ENCODE measurements at regions not wholly inside any gene's neighbourhood (a gene's known extent, or its start where the extent isn't known, plus 50 kb on each side); places are given as distances from the start of the nearest gene placed in this dataset.

GRCh38 chr20:43843096-43843964 lies 71.3 kb upstream of the TOX2 start:
- H3K4me3 Mint-ChIP-seq, result no peak overlapping the region
- CTCF ChIA-PET, result interaction anchor here (1.0 to 1.7 kb wide), 3 partner anchors 10 to 237 kb away, joined by 3 to 4 read pairs (median 3); no protein-coding TSS in a partner anchor
- 87% methylated on average over 9 of the region's 10 CpGs for WGBS (ENCODE audit: insufficient coverage)
- Histone ChIP-seq H3K4me1 (ENCODE audit: control insufficient read depth in 2 of 2, insufficient read depth in 2 of 2, low read length in 2 of 2) (no peaks in the 10 kb centered on the region), H3K79me2 (ENCODE audit: control insufficient read depth, insufficient read depth, low read length) (no peaks in the 10 kb centered on the region), H3K4me3 (ENCODE audit: control extremely low read depth in 1 of 5, extremely low read depth in 1 of 5, insufficient read depth in 1 of 5, low read depth in 2 of 5, low read length in 4 of 5) (no peak overlapping the region), H3K27me3 (replicated peaks in 1 of 4; ENCODE audit: control extremely low read depth in 1 of 4, control insufficient read depth in 3 of 4, insufficient read depth in 4 of 4, low read length in 3 of 4) (no peaks in the 10 kb centered on the region), H3K27ac (ENCODE audit: low read length in 2 of 2) (no peak overlapping the region), H3K9me3 (ENCODE audit: control extremely low read depth in 1 of 3, control insufficient read depth in 2 of 3, insufficient read depth in 1 of 3, low read length in 2 of 3) (no peaks in the 10 kb centered on the region), H3K4me2 (replicated peaks; ENCODE audit: low read depth, low read length, poor library complexity, severe bottlenecking) (no peak overlapping the region), H2AFZ (ENCODE audit: insufficient read depth, low read depth, low read length, poor library complexity, severe bottlenecking) (no peak overlapping the region), H3K36me3 (replicated peaks in 1 of 2; ENCODE audit: control extremely low read depth in 1 of 2, control insufficient read depth in 1 of 2, extremely low read depth in 1 of 2, insufficient read depth in 2 of 2, low read length in 1 of 2) (no peaks in the 10 kb centered on the region), H4K20me1 (ENCODE audit: control insufficient read depth, insufficient read depth, low read length, poor library complexity, severe bottlenecking) (no peaks in the 10 kb centered on the region), H3K9ac (ENCODE audit: low read length) (no peak overlapping the region)
- no peak overlapping the region for H3K27ac Mint-ChIP-seq
- peaks cover 8% of the 10 kb centered on the region for H3K4me1 Mint-ChIP-seq
- intact Hi-C loops (cut with micrococcal nuclease), result loop anchor here (5.0 kb wide), 2 partner anchors 224 to 396 kb away; no protein-coding TSS in a partner anchor
- no peaks in the 10 kb centered on the region for H3K27me3 Mint-ChIP-seq
- no peak for TF ChIP-seq EZH2 (IDR thresholded peaks at IDR 0.05; ENCODE audit: borderline replicate concordance, insufficient read depth, low read depth, low read length, poor library complexity, severe bottlenecking)
- TF ChIP-seq CTCF (IDR thresholded peaks at IDR 0.05), result no peak
- DNase-seq (no peak), ATAC-seq (ENCODE audit: low read depth) (no peak)
- H3K9me3 Mint-ChIP-seq (ENCODE audit: insufficient read depth), result no peaks in the 10 kb centered on the region
- POLR2A ChIA-PET, result no interaction called here
